Activated T-cell treated with anti-CD3 and anti-CD28 coated beads for 4 hours (primary cell): ENCODE measurements at regions not wholly inside any gene's neighbourhood (a gene's known extent, or its start where the extent isn't known, plus 50 kb on each side); places are given as distances from the start of the nearest gene placed in this dataset.
"Not testable (repeated sequence)": the region's sequence is repeated elsewhere in the genome, so short reads cannot be mapped to it uniquely, and the experiment has no call there.

Experiments used
- DNase-seq: peaks from one replicate; pipeline ENCODE4 v3.0.0-alpha.2; 2020

GRCh38 chr6:158881276-158881675, 62.1 kb upstream of the EZR start:
- DNase-seq = not testable (repeated sequence)

- no peak for DNase-seq
These were observed 60.0 kb upstream of the EZR start for GRCh38 chr6:158879180-158879579.

- no peak for DNase-seq
These were observed 58.5 kb upstream of the EZR start for GRCh38 chr6:158877716-158878115.

- DNase-seq = no peak
These were observed 57.7 kb upstream of the EZR start for GRCh38 chr6:158876886-158877285.

GRCh38 chr6:158870649-158870957, 51.4 kb upstream of the EZR start:
- DNase-seq = no peak

GRCh38 chr6:158869826-158870648, 50.9 kb upstream of the EZR start:
- peak; percentile 50 for DNase-seq

GRCh38 chr6:158868890-158869825, 50.0 kb upstream of the EZR start:
- DNase-seq = peak; percentile 97
